ENCODE measurements at regions not wholly inside any gene's neighbourhood (a gene's known extent, or its start where the extent isn't known, plus 50 kb on each side); places are given as distances from the start of the nearest gene placed in this dataset. TPM values are rescaled to one million over a fixed set of nuclear protein-coding genes. Genes with fewer than 3 reads are reported as not detected.

GRCh38 chr12:88417531-88417930, 162.7 kb downstream of the KITLG start:
- DNase-seq = no peak

GRCh38 chr12:88418856-88419497, 161.3 kb downstream of the KITLG start:
- DNase-seq = no peak

- DNase-seq = no peak
These were observed 160.5 kb downstream of the KITLG start for GRCh38 chr12:88419794-88420193.

- no peak for DNase-seq
These were observed 159.8 kb downstream of the KITLG start for GRCh38 chr12:88420457-88420856.

GRCh38 chr12:88424791-88425730, 155.2 kb downstream of the KITLG start:
- DNase-seq = no peak

- DNase-seq = no peak
These were observed 151.9 kb downstream of the KITLG start for GRCh38 chr12:88428350-88428749.

GRCh38 chr12:88431246-88431645, 149.0 kb downstream of the KITLG start:
- DNase-seq = no peak

- DNase-seq = no peak
These were observed 147.5 kb downstream of the KITLG start for GRCh38 chr12:88432531-88433490.

- no peak for DNase-seq
These were observed 146.1 kb downstream of the KITLG start for GRCh38 chr12:88433997-88434703.

GRCh38 chr12:88435334-88436076, 144.8 kb downstream of the KITLG start:
- no peak for DNase-seq

GRCh38 chr12:88437226-88437625, 143.0 kb downstream of the KITLG start:
- DNase-seq = no peak

Small RNA genes lying in the stretch of these regions (small RNA-seq; reads per million reads assigned to genes)
- not detected for gene RF00019 (ENCODE audit: low replicate concordance)
